H1 (cell line): ENCODE measurements at regions not wholly inside any gene's neighbourhood (a gene's known extent, or its start where the extent isn't known, plus 50 kb on each side); places are given as distances from the start of the nearest gene placed in this dataset.

Source experiments
- CTCF ChIA-PET: fragments of 300-600 bp; sonication (Branson Sonifier 250); formaldehyde crosslinking; loops from one replicate; lab custom pipeline; 2021; ENCODE audit not compliant: partially characterized antibody; lab: Charles Lee
- POLR2A ChIA-PET: fragments of 300-600 bp; sonication (Branson Sonifier 250); formaldehyde crosslinking; loops from one replicate; lab custom pipeline; 2021; ENCODE audit warnings: inconsistent platforms; ENCODE audit not compliant: partially characterized antibody; lab: Charles Lee
- DNase-seq, 2 experiments: peaks; one replicate each; pipeline versions ENCODE4 v3.0.0 to v3.0.0-alpha.2; 2010 to 2022; ENCODE audit warnings: low spot score in 2 of 2, low read depth in 1 of 2, mixed read lengths in 1 of 2
- FAIRE-seq: peaks from 2 replicates; lab custom pipeline; 2011; peaks lifted over from hg19 to GRCh38; lab: Jason Lieb, UNC
- H2AFZ ChIP-seq: 2 replicates; pipeline ENCODE4 v1.8.1; 2012; ENCODE audit warnings: low read length, inconsistent platforms
- H2AK5ac ChIP-seq: 2 replicates; pipeline ENCODE4 v1.6.1; 2013; ENCODE audit warnings: low read depth, low read length
- H2BK120ac ChIP-seq: replicated peaks from 2 replicates; pipeline ENCODE3; 2013; ENCODE audit warnings: low read depth, low read length, inconsistent platforms
- H2BK12ac ChIP-seq: 2 replicates; pipeline ENCODE4 v1.6.1; 2013; ENCODE audit warnings: low read depth, low read length
- H2BK15ac ChIP-seq: 2 replicates; pipeline ENCODE4 v1.6.1; 2013; ENCODE audit warnings: low read length
- H2BK20ac ChIP-seq: 2 replicates; pipeline ENCODE4 v1.6.1; 2013; ENCODE audit warnings: low read length
- H2BK5ac ChIP-seq: 2 replicates; pipeline ENCODE4 v1.6.1; 2013; ENCODE audit warnings: low read depth, low read length
- H3K14ac ChIP-seq: 2 replicates; pipeline ENCODE4 v1.6.1; 2013; ENCODE audit warnings: inconsistent platforms; ENCODE audit not compliant: insufficient read length
- H3K18ac ChIP-seq: 2 replicates; pipeline ENCODE4 v1.6.1; 2013; ENCODE audit warnings: low read length; ENCODE audit errors: extremely low read depth
- H3K23ac ChIP-seq: 2 replicates; pipeline ENCODE4 v1.6.1; 2013; ENCODE audit warnings: inconsistent platforms; ENCODE audit not compliant: insufficient read length
- H3K23me2 ChIP-seq: 2 replicates; pipeline ENCODE4 v1.6.1; 2013; ENCODE audit warnings: low read depth, low read length
- H3K27ac ChIP-seq: 2 replicates; pipeline ENCODE4 v1.6.1; 2011; ENCODE audit warnings: low read depth, low read length, inconsistent platforms
- H3K27me3 ChIP-seq, 4 experiments: replicated peaks in 1 of 4; 1 replicate in 1 of 4; 2 replicates in 3 of 4; pipeline versions ENCODE4 v1.6.1 to v1.8.1; 2011 to 2013; ENCODE audit warnings: low read length in 3 of 4, mild to moderate bottlenecking in 3 of 4, inconsistent platforms in 2 of 4, mixed read lengths in 2 of 4, moderate library complexity in 1 of 4; ENCODE audit not compliant: control insufficient read depth in 3 of 4, insufficient read depth in 3 of 4; ENCODE audit errors: extremely low read depth in 1 of 4
- H3K36me3 ChIP-seq, 4 experiments: 2 replicates each; pipeline versions ENCODE4 v1.6.1 to v1.8.1; 2011 to 2013; ENCODE audit warnings: mild to moderate bottlenecking in 4 of 4, low read length in 3 of 4, moderate library complexity in 2 of 4, control low read depth in 1 of 4, inconsistent platforms in 1 of 4; ENCODE audit not compliant: insufficient read depth in 4 of 4, control insufficient read depth in 2 of 4
- H3K4ac ChIP-seq: replicated peaks from 2 replicates; pipeline ENCODE3; 2013; ENCODE audit warnings: low read length, low read depth, mixed read lengths, inconsistent platforms; ENCODE audit not compliant: insufficient read length
- H3K4me1 ChIP-seq, 4 experiments: replicated peaks in 1 of 4; 1 replicate in 1 of 4; 2 replicates in 3 of 4; pipeline versions ENCODE4 v1.6.1 to v1.8.1; 2011 to 2013; ENCODE audit warnings: low read length in 3 of 4, inconsistent platforms in 2 of 4, mixed read lengths in 1 of 4; ENCODE audit not compliant: insufficient read depth in 4 of 4, control insufficient read depth in 3 of 4
- H3K4me2 ChIP-seq, 2 experiments: 2 replicates each; pipeline versions ENCODE4 v1.6.1 to v1.8.1; 2011 to 2013; ENCODE audit warnings: low read depth in 2 of 2, low read length in 2 of 2, control low read depth in 1 of 2, inconsistent platforms in 1 of 2, mild to moderate bottlenecking in 1 of 2; ENCODE audit not compliant: insufficient read depth in 1 of 2
- H3K4me3 ChIP-seq, 4 experiments: fragments of 200-600, 300-600 bp in 1 of 4; sonication (generic), shearing (Covaris generic), sonication (Bioruptor Twin) in 1 of 4; 2 replicates each; pipeline versions ENCODE4 v1.5.1 to v1.8.1; 2011 to 2016; ENCODE audit warnings: low read length in 4 of 4, low read depth in 3 of 4, control low read depth in 2 of 4, inconsistent platforms in 2 of 4, mild to moderate bottlenecking in 2 of 4, mixed read lengths in 1 of 4, moderate library complexity in 1 of 4; ENCODE audit not compliant: insufficient read depth in 2 of 4; ENCODE audit errors: extremely low read depth in 1 of 4
- H3K56ac ChIP-seq: replicated peaks from 2 replicates; pipeline ENCODE3; 2013; ENCODE audit warnings: low read depth, mild to moderate bottlenecking, mixed read lengths, low read length, inconsistent platforms; ENCODE audit not compliant: insufficient read length
- H3K79me1 ChIP-seq: 2 replicates; pipeline ENCODE4 v1.6.1; 2013; ENCODE audit warnings: low read depth, low read length, control low read depth
- H3K79me2 ChIP-seq, 2 experiments: 2 replicates each; pipeline versions ENCODE4 v1.6.1 to v1.8.1; 2012 to 2013; ENCODE audit warnings: low read length in 2 of 2, mild to moderate bottlenecking in 2 of 2, inconsistent platforms in 1 of 2; ENCODE audit not compliant: insufficient read depth in 2 of 2, control insufficient read depth in 1 of 2
- H3K9ac ChIP-seq, 4 experiments: replicated peaks in 1 of 4; 1 replicate in 1 of 4; 2 replicates in 3 of 4; pipeline versions ENCODE4 v1.6.1 to v1.8.1; 2011 to 2013; ENCODE audit warnings: low read depth in 3 of 4, low read length in 3 of 4, control low read depth in 2 of 4, mild to moderate bottlenecking in 2 of 4, moderate library complexity in 2 of 4, inconsistent platforms in 1 of 4; ENCODE audit errors: extremely low read depth in 1 of 4
- H3K9me3 ChIP-seq, 2 experiments: 2 replicates each; pipeline versions ENCODE4 v1.6.1 to v1.8.1; 2012 to 2013; ENCODE audit warnings: mild to moderate bottlenecking in 2 of 2, moderate library complexity in 2 of 2, control low read depth in 1 of 2, inconsistent platforms in 1 of 2, low read depth in 1 of 2, low read length in 1 of 2, mixed read lengths in 1 of 2; ENCODE audit not compliant: insufficient read depth in 2 of 2
- H4K20me1 ChIP-seq, 2 experiments: replicated peaks in 1 of 2; 2 replicates each; pipeline versions ENCODE3 to v1.8.1; 2011 to 2013; ENCODE audit warnings: inconsistent platforms in 2 of 2, low read length in 2 of 2, mild to moderate bottlenecking in 1 of 2; ENCODE audit not compliant: insufficient read depth in 2 of 2, control insufficient read depth in 1 of 2
- H4K5ac ChIP-seq: 2 replicates; pipeline ENCODE4 v1.6.1; 2013; ENCODE audit warnings: low read length, low read depth, mixed read lengths, inconsistent platforms; ENCODE audit not compliant: insufficient read length
- H4K8ac ChIP-seq: 2 replicates; pipeline ENCODE4 v1.8.0; 2013; ENCODE audit warnings: mild to moderate bottlenecking, moderate library complexity, low read length, inconsistent platforms; ENCODE audit not compliant: insufficient read depth; ENCODE audit errors: extremely low read depth
- H4K91ac ChIP-seq: replicated peaks from 2 replicates; pipeline ENCODE3; 2013; ENCODE audit warnings: low read length, mixed read lengths, inconsistent platforms; ENCODE audit not compliant: insufficient read length
- BCL11A ChIP-seq, 2 experiments: IDR thresholded peaks; one replicate each; pipeline ENCODE4 v1.6.1; 2011; ENCODE audit warnings: low read depth in 2 of 2, low read length in 2 of 2, mild to moderate bottlenecking in 2 of 2
- CEBPB ChIP-seq: IDR thresholded peaks from 2 replicates; pipeline ENCODE4 v1.6.1; 2012; ENCODE audit warnings: low read depth, low read length
- HDAC6 ChIP-seq: IDR thresholded peaks from one replicate; pipeline ENCODE4 v1.7.1; 2012; ENCODE audit warnings: low read depth, mild to moderate bottlenecking, inconsistent platforms, low read length, moderate library complexity
- KDM4A ChIP-seq: IDR thresholded peaks from one replicate; pipeline ENCODE4 v1.7.1; 2012; ENCODE audit warnings: low read depth, mild to moderate bottlenecking, moderate library complexity, low read length, inconsistent platforms; ENCODE audit not compliant: severe bottlenecking
- NANOG ChIP-seq: IDR thresholded peaks from 2 replicates; pipeline ENCODE4 v1.6.1; 2011; ENCODE audit warnings: low read length, low read depth, mild to moderate bottlenecking, inconsistent platforms; ENCODE audit not compliant: insufficient read depth, poor library complexity, severe bottlenecking
- POLR2A ChIP-seq, 2 experiments: IDR thresholded peaks; 1 replicate in 1 of 2; 2 replicates in 1 of 2; pipeline ENCODE4 v1.6.1; 2011; ENCODE audit warnings: low read depth in 2 of 2, low read length in 2 of 2, mild to moderate bottlenecking in 2 of 2; ENCODE audit errors: control extremely low read depth in 1 of 2
- RAD21 ChIP-seq, 2 experiments: IDR thresholded peaks in 1 of 2; conservative IDR thresholded peaks in 1 of 2; 2 replicates each; pipeline ENCODE4 v1.6.1; 2011; ENCODE audit warnings: low read depth in 2 of 2, low read length in 2 of 2, improper control_type of control experiment in 1 of 2, inconsistent platforms in 1 of 2, mild to moderate bottlenecking in 1 of 2, moderate library complexity in 1 of 2
- RBBP5 ChIP-seq: IDR thresholded peaks from 2 replicates; pipeline ENCODE4 v1.7.1; 2012; ENCODE audit warnings: low read depth, mild to moderate bottlenecking, inconsistent platforms, low read length, moderate library complexity, borderline replicate concordance
- RFX5 ChIP-seq: IDR thresholded peaks from 2 replicates; pipeline ENCODE4 v1.6.1; 2011; ENCODE audit warnings: low read depth, low read length, improper control_type of control experiment, borderline replicate concordance
- RXRA ChIP-seq: IDR thresholded peaks from 2 replicates; pipeline ENCODE4 v1.6.1; 2011; ENCODE audit warnings: low read depth, mild to moderate bottlenecking, low read length, moderate library complexity; ENCODE audit not compliant: insufficient read depth
- SP2 ChIP-seq: IDR thresholded peaks from 2 replicates; pipeline ENCODE4 v1.6.1; 2012; ENCODE audit warnings: mild to moderate bottlenecking, low read length, inconsistent platforms
- TEAD4 ChIP-seq: IDR thresholded peaks from 2 replicates; pipeline ENCODE4 v1.6.1; 2012; ENCODE audit warnings: low read depth, low read length, inconsistent platforms, mixed read lengths
- WGBS, 2 experiments: shearing (Covaris generic) in 1 of 2; methylation state at CpG; one replicate each; pipeline versions ENCODE4 v1.1.6 to v1.1.7; 2013 to 2015; ENCODE audit warnings: low lambda C conversion rate in 2 of 2, mixed read lengths in 2 of 2, inconsistent platforms in 1 of 2, low coverage in 1 of 2, missing lambda C conversion rate in 1 of 2; ENCODE audit not compliant: insufficient replicate concordance in 2 of 2, insufficient coverage in 1 of 2, insufficient read length in 1 of 2; ENCODE audit errors: extremely low coverage in 1 of 2, missing lambda C conversion rate in 1 of 2; 5-methylcytosine and 5-hydroxymethylcytosine counted together
- TF ChIP-seq, protein P1 (sequence below): IDR thresholded peaks from 2 replicates; pipeline ENCODE4 v1.6.1; 2012; ENCODE audit warnings: low read length, inconsistent platforms

DNA sequence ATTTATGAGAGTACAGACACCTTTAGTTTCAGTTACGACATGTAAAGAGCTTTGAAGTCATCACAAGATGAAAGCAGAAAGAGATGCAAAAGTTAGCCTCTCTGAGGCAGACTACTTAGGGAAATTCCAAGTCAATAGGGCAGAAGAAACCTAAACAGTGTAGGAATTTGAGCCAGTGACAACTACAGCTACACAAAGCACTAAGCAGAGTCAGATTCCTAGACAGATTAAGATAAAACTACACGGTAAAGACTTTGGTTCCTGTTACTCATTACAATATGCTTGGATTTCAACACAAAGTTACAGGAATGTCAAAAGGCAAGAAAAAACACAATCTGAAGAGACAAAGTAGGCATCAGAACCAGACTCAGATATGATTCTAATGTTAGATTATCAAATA, 1302.3 kb downstream of the FSCB start:
- Histone ChIP-seq H3K79me1 (no peaks in the 10 kb centered on the region), H3K56ac (no peak overlapping the region), H2BK12ac (no peak overlapping the region), H3K27ac (no peak overlapping the region), H3K27me3 (no peaks in the 10 kb centered on the region), H3K23ac (no peak overlapping the region), H3K14ac (no peak overlapping the region), H4K20me1 (no peaks in the 10 kb centered on the region), H4K8ac (no peak overlapping the region), H2BK20ac (no peak overlapping the region), H3K4ac (no peak overlapping the region), H4K91ac (no peak overlapping the region), H3K9ac (no peak overlapping the region), H2BK15ac (no peak overlapping the region), H2BK5ac (no peak overlapping the region), H2AFZ (peak overlapping the region; percentile 92; the same call in 1 of the 2 replicates), H3K23me2 (no peaks in the 10 kb centered on the region), H3K9me3 (no peaks in the 10 kb centered on the region), H3K4me1 (no peaks in the 10 kb centered on the region), H3K79me2 (no peaks in the 10 kb centered on the region), H2AK5ac (no peak overlapping the region), H3K18ac (no peak overlapping the region), H3K4me3 (no peak overlapping the region), H2BK120ac (no peak overlapping the region), H4K5ac (no peak overlapping the region), H3K36me3 (no peaks in the 10 kb centered on the region), H3K4me2 (no peak overlapping the region)
- DNase-seq = no peak
- CTCF ChIA-PET = no interaction called here
- POLR2A ChIA-PET = no interaction called here
- 90% methylated on average over 2 of the region's 2 CpGs; no CpG with 5 or more reads in 1 of the 2 experiments for WGBS, 2 experiments
- no peak for FAIRE-seq
- TF ChIP-seq RXRA = no peak
- no peak for TF ChIP-seq KDM4A
- no peak for TF ChIP-seq RAD21 (IDR thresholded peaks at IDR 0.05 in 1 of 2, conservative IDR thresholded peaks at IDR 0.05 in 1 of 2; ENCODE audit: low read depth in 2 of 2, low read length in 2 of 2)
- no peak for TF ChIP-seq HDAC6
- TF ChIP-seq RFX5 = no peak
- TF ChIP-seq SP2 = no peak
- TF ChIP-seq POLR2A (IDR thresholded peaks at IDR 0.05; ENCODE audit: control extremely low read depth in 1 of 2, low read depth in 2 of 2, low read length in 2 of 2) = no peak
- TF ChIP-seq, protein P1, sequence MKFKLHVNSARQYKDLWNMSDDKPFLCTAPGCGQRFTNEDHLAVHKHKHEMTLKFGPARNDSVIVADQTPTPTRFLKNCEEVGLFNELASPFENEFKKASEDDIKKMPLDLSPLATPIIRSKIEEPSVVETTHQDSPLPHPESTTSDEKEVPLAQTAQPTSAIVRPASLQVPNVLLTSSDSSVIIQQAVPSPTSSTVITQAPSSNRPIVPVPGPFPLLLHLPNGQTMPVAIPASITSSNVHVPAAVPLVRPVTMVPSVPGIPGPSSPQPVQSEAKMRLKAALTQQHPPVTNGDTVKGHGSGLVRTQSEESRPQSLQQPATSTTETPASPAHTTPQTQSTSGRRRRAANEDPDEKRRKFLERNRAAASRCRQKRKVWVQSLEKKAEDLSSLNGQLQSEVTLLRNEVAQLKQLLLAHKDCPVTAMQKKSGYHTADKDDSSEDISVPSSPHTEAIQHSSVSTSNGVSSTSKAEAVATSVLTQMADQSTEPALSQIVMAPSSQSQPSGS = no peak
- no peak for TF ChIP-seq BCL11A (IDR thresholded peaks at IDR 0.05; ENCODE audit: low read depth in 2 of 2, low read length in 2 of 2)
- TF ChIP-seq NANOG = no peak
- TF ChIP-seq CEBPB = no peak
- TF ChIP-seq RBBP5 = no peak
- TF ChIP-seq TEAD4 = no peak
